ENCODE measurements at regions not wholly inside any gene's neighbourhood (a gene's known extent, or its start where the extent isn't known, plus 50 kb on each side); places are given as distances from the start of the nearest gene placed in this dataset.

- no peak overlapping the region for H3K4me3 Mint-ChIP-seq (ENCODE audit: unreplicated experiment)
- H3K4me1 Mint-ChIP-seq (ENCODE audit: low read depth, unreplicated experiment): no peaks in the 10 kb centered on the region
- peaks cover 8% of the 10 kb centered on the region for H3K9me3 Mint-ChIP-seq (ENCODE audit: unreplicated experiment)
- no peak overlapping the region for H3K27ac Mint-ChIP-seq (ENCODE audit: unreplicated experiment)
- peaks cover 2% of the 10 kb centered on the region for H3K27me3 Mint-ChIP-seq (ENCODE audit: unreplicated experiment)
- H3K36me3 Mint-ChIP-seq (ENCODE audit: unreplicated experiment): peaks cover 8% of the 10 kb centered on the region
- no peak for TF ChIP-seq CTCF (IDR thresholded peaks at IDR 0.05; ENCODE audit: partially characterized antibody, unreplicated experiment)
- DNase-seq: no peak
Measured at GRCh38 chr9:80720579-80720978, 968.8 kb downstream of the TLE1 start.

GRCh38 chr9:80707120-80707519 lies 982.2 kb downstream of the TLE1 start:
- peaks cover 9% of the 10 kb centered on the region for H3K36me3 Mint-ChIP-seq (ENCODE audit: unreplicated experiment)
- no peak for DNase-seq
- H3K27me3 Mint-ChIP-seq (ENCODE audit: unreplicated experiment): no peaks in the 10 kb centered on the region
- TF ChIP-seq CTCF (IDR thresholded peaks at IDR 0.05; ENCODE audit: partially characterized antibody, unreplicated experiment): no peak
- H3K4me1 Mint-ChIP-seq (ENCODE audit: low read depth, unreplicated experiment): no peaks in the 10 kb centered on the region
- no peak overlapping the region for H3K4me3 Mint-ChIP-seq (ENCODE audit: unreplicated experiment)
- no peaks in the 10 kb centered on the region for H3K9me3 Mint-ChIP-seq (ENCODE audit: unreplicated experiment)
- no peak overlapping the region for H3K27ac Mint-ChIP-seq (ENCODE audit: unreplicated experiment)

GRCh38 chr9:80701061-80701460 lies 988.3 kb downstream of the TLE1 start:
- Mint-ChIP-seq H3K9me3 (ENCODE audit: unreplicated experiment) (no peaks in the 10 kb centered on the region), H3K27me3 (ENCODE audit: unreplicated experiment) (peaks cover 2% of the 10 kb centered on the region), H3K36me3 (ENCODE audit: unreplicated experiment) (no peaks in the 10 kb centered on the region), H3K4me3 (ENCODE audit: unreplicated experiment) (no peak overlapping the region), H3K27ac (ENCODE audit: unreplicated experiment) (no peak overlapping the region), H3K4me1 (ENCODE audit: low read depth, unreplicated experiment) (no peaks in the 10 kb centered on the region)
- DNase-seq: no peak
- TF ChIP-seq CTCF (IDR thresholded peaks at IDR 0.05; ENCODE audit: partially characterized antibody, unreplicated experiment): no peak

- DNase-seq: no peak
- no peak for TF ChIP-seq CTCF (IDR thresholded peaks at IDR 0.05; ENCODE audit: partially characterized antibody, unreplicated experiment)
- no peak overlapping the region for H3K27ac Mint-ChIP-seq (ENCODE audit: unreplicated experiment)
- H3K4me3 Mint-ChIP-seq (ENCODE audit: unreplicated experiment): no peak overlapping the region
- H3K36me3 Mint-ChIP-seq (ENCODE audit: unreplicated experiment): no peaks in the 10 kb centered on the region
- no peaks in the 10 kb centered on the region for H3K9me3 Mint-ChIP-seq (ENCODE audit: unreplicated experiment)
- peaks cover 2% of the 10 kb centered on the region for H3K27me3 Mint-ChIP-seq (ENCODE audit: unreplicated experiment)
- no peaks in the 10 kb centered on the region for H3K4me1 Mint-ChIP-seq (ENCODE audit: low read depth, unreplicated experiment)
Measured at GRCh38 chr9:80699511-80699998, 989.8 kb downstream of the TLE1 start.

- Mint-ChIP-seq H3K36me3 (ENCODE audit: unreplicated experiment) (no peaks in the 10 kb centered on the region), H3K4me1 (ENCODE audit: low read depth, unreplicated experiment) (no peaks in the 10 kb centered on the region), H3K4me3 (ENCODE audit: unreplicated experiment) (no peak overlapping the region), H3K9me3 (ENCODE audit: unreplicated experiment) (no peaks in the 10 kb centered on the region), H3K27ac (ENCODE audit: unreplicated experiment) (no peak overlapping the region), H3K27me3 (ENCODE audit: unreplicated experiment) (peaks cover 2% of the 10 kb centered on the region)
- no peak for TF ChIP-seq CTCF (IDR thresholded peaks at IDR 0.05; ENCODE audit: partially characterized antibody, unreplicated experiment)
- DNase-seq: no peak
Measured at GRCh38 chr9:80698725-80699410, 990.5 kb downstream of the TLE1 start.
